ENCODE measurements at regions not wholly inside any gene's neighbourhood (a gene's known extent, or its start where the extent isn't known, plus 50 kb on each side); places are given as distances from the start of the nearest gene placed in this dataset.
"Not testable (repeated sequence)": the region's sequence is repeated elsewhere in the genome, so short reads cannot be mapped to it uniquely, and the experiment has no call there.

DNA sequence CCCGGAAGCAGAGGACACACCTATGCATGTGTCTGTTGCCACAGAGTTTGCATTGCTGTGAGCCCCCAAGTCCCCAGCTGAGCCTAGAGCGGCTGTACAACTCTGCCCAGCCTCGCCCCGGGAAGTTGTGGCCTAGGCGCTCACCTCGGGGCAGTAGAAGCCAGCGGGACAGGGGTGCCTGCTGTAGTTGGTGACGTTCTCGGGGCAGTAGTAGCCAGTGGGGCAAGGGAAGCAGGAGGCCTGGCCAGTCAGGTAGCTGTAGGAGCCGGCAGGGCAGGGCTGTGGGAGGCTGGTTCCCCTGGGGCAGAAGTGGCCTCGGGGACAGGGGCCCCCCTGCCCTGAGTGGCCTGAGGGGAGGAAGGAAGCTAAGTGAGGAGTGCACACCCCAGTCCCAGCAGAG is 87.2 kb downstream of the MALL start:
- TF ChIP-seq, protein P1, sequence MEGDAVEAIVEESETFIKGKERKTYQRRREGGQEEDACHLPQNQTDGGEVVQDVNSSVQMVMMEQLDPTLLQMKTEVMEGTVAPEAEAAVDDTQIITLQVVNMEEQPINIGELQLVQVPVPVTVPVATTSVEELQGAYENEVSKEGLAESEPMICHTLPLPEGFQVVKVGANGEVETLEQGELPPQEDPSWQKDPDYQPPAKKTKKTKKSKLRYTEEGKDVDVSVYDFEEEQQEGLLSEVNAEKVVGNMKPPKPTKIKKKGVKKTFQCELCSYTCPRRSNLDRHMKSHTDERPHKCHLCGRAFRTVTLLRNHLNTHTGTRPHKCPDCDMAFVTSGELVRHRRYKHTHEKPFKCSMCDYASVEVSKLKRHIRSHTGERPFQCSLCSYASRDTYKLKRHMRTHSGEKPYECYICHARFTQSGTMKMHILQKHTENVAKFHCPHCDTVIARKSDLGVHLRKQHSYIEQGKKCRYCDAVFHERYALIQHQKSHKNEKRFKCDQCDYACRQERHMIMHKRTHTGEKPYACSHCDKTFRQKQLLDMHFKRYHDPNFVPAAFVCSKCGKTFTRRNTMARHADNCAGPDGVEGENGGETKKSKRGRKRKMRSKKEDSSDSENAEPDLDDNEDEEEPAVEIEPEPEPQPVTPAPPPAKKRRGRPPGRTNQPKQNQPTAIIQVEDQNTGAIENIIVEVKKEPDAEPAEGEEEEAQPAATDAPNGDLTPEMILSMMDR (IDR thresholded peaks at IDR 0.05) = not testable (repeated sequence)
- not testable (repeated sequence) for TF ChIP-seq POLR2A (IDR thresholded peaks at IDR 0.05)
